HCT116 (cell line): ENCODE measurements at regions not wholly inside any gene's neighbourhood (a gene's known extent, or its start where the extent isn't known, plus 50 kb on each side); places are given as distances from the start of the nearest gene placed in this dataset.

ENCODE experiments used
- ATAC-seq: fragments of 200-7000 bp; cut with Tn5 transposase; 2 replicates; pipeline ENCODE4 v1.9.1; 2020; ENCODE audit warnings: mild to moderate bottlenecking, moderate library complexity
- BruUV-seq: library from RNA; stranded (reverse); fragments of 400-500 nt; replicated peaks from 2 replicates; lab custom pipeline; 2021; lab: Mats Ljungman, UMichigan
- CTCF ChIA-PET: fragments of 300-600 bp; sonication (Branson Sonifier 250); formaldehyde crosslinking; loops from one replicate; lab custom pipeline; 2021; ENCODE audit warnings: antibody characterized with exemption; lab: Charles Lee
- POLR2A ChIA-PET: fragments of 300-600, 350-600 bp; sonication (Branson Sonifier 250); formaldehyde crosslinking; loops from one replicate; lab custom pipeline; 2021; ENCODE audit warnings: antibody characterized with exemption; lab: Charles Lee
- RAD21 ChIA-PET, 2 experiments: fragments of 300-600 bp; sonication (Branson Sonifier 250); formaldehyde crosslinking; loops; one replicate each; lab custom pipeline; 2023; ENCODE audit warnings: low total read pairs in 2 of 2; ENCODE audit not compliant: uncharacterized antibody in 2 of 2, unreplicated experiment in 2 of 2, low non-redundant PET in 1 of 2; lab: Charles Lee
- DNase-seq: peaks from one replicate; pipeline ENCODE4 v3.0.0-alpha.2; 2010; ENCODE audit warnings: low read depth, low spot score
- H2AFZ ChIP-seq: fragments of 200-600 bp; shearing (Covaris generic), sonication (generic); 2 replicates; pipeline ENCODE4 v1.6.1; 2017; ENCODE audit warnings: low read depth, mixed run types, mixed read lengths, antibody characterized with exemption, low read length; ENCODE audit not compliant: poor library complexity, severe bottlenecking
- H3K27ac ChIP-seq: 2 replicates; pipeline ENCODE4 v1.5.1; 2012; ENCODE audit warnings: low read depth, low read length
- H3K27me3 ChIP-seq: fragments of 200-600 bp; sonication (generic); 2 replicates; pipeline ENCODE4 v1.6.1; 2016; ENCODE audit warnings: mixed run types, low read length, mixed read lengths; ENCODE audit not compliant: insufficient read depth
- H3K36me3 ChIP-seq, 2 experiments: fragments of 200-500 bp in 1 of 2; fragments of 200-600 bp in 1 of 2; sonication (Bioruptor generic) in 1 of 2; sonication (generic) in 1 of 2; 2 replicates each; pipeline versions ENCODE4 v1.5.1 to v1.6.1; 2014 to 2016; ENCODE audit warnings: low read length in 2 of 2, inconsistent platforms in 1 of 2, mixed read lengths in 1 of 2, mixed run types in 1 of 2; ENCODE audit not compliant: insufficient read depth in 2 of 2, control insufficient read depth in 1 of 2
- H3K4me1 ChIP-seq, 2 experiments: fragments of 200-600 bp in 1 of 2; sonication (generic) in 1 of 2; 2 replicates each; pipeline versions ENCODE4 v1.5.1 to v1.6.1; 2012 to 2017; ENCODE audit warnings: low read length in 2 of 2, inconsistent platforms in 1 of 2, mild to moderate bottlenecking in 1 of 2, mixed read lengths in 1 of 2, mixed run types in 1 of 2, moderate library complexity in 1 of 2; ENCODE audit not compliant: insufficient read depth in 2 of 2, control insufficient read depth in 1 of 2
- H3K4me2 ChIP-seq: fragments of 200-600 bp; sonication (generic); 2 replicates; pipeline ENCODE4 v1.6.1; 2017; ENCODE audit warnings: mixed run types, low read length, mixed read lengths
- H3K4me3 ChIP-seq, 2 experiments: fragments of 200-600 bp in 1 of 2; sonication (generic) in 1 of 2; replicated peaks in 1 of 2; 2 replicates each; pipeline ENCODE4 v1.5.1; 2011 to 2016; ENCODE audit warnings: low read length in 2 of 2, control low read depth in 1 of 2, low read depth in 1 of 2, mild to moderate bottlenecking in 1 of 2, mixed read lengths in 1 of 2, mixed run types in 1 of 2
- H3K79me2 ChIP-seq: fragments of 200-600 bp; sonication (generic); 2 replicates; pipeline ENCODE4 v1.6.1; 2017; ENCODE audit warnings: mild to moderate bottlenecking, mixed run types, low read length, moderate library complexity, mixed read lengths; ENCODE audit not compliant: insufficient read depth
- H3K9ac ChIP-seq: fragments of 200-600 bp; sonication (generic); 2 replicates; pipeline ENCODE4 v1.6.1; 2016; ENCODE audit warnings: low read length, mixed read lengths
- H3K9me2 ChIP-seq: fragments of 200-600 bp; sonication (generic), shearing (Covaris generic); 2 replicates; pipeline ENCODE4 v1.6.1; 2017; ENCODE audit warnings: mixed run types, mild to moderate bottlenecking, moderate library complexity; ENCODE audit not compliant: insufficient read depth
- H3K9me3 ChIP-seq, 2 experiments: fragments of 200-500 bp in 1 of 2; fragments of 200-600 bp in 1 of 2; sonication (Bioruptor generic) in 1 of 2; sonication (generic) in 1 of 2; 2 replicates each; pipeline ENCODE4 v1.6.1; 2014 to 2017; ENCODE audit warnings: low read length in 2 of 2, mixed read lengths in 2 of 2, inconsistent platforms in 1 of 2, low read depth in 1 of 2, mild to moderate bottlenecking in 1 of 2, mixed run types in 1 of 2, moderate library complexity in 1 of 2; ENCODE audit not compliant: control insufficient read depth in 1 of 2, insufficient read depth in 1 of 2
- H4K20me1 ChIP-seq: fragments of 200-600 bp; sonication (generic), shearing (Covaris generic); 2 replicates; pipeline ENCODE4 v1.6.1; 2017; ENCODE audit warnings: mixed run types, mild to moderate bottlenecking, moderate library complexity; ENCODE audit not compliant: insufficient read depth
- CBX3 ChIP-seq: IDR thresholded peaks from 2 replicates; pipeline ENCODE4 v1.6.1; 2012; ENCODE audit warnings: low read depth
- CEBPB ChIP-seq: IDR thresholded peaks from 2 replicates; pipeline ENCODE4 v1.6.1; 2012; ENCODE audit warnings: low read depth
- EGR1 ChIP-seq: IDR thresholded peaks from 2 replicates; pipeline ENCODE4 v1.6.1; 2012; ENCODE audit warnings: low read depth
- ELF1 ChIP-seq: IDR thresholded peaks from 2 replicates; pipeline ENCODE4 v1.6.1; 2012; ENCODE audit warnings: low read depth, borderline replicate concordance
- EZH2 ChIP-seq: fragments of 200-600 bp; sonication (generic); IDR thresholded peaks from 2 replicates; pipeline ENCODE4 v1.6.1; 2017; ENCODE audit warnings: antibody characterized with exemption, mixed run types
- EZH2phosphoT487 ChIP-seq: fragments of 200-600 bp; IDR thresholded peaks from 2 replicates; pipeline ENCODE4 v1.6.1; 2018; ENCODE audit warnings: antibody characterized with exemption, borderline replicate concordance
- FOSL1 ChIP-seq: IDR thresholded peaks from 2 replicates; pipeline ENCODE4 v1.6.1; 2012; ENCODE audit warnings: low read depth
- JUND ChIP-seq: IDR thresholded peaks from 2 replicates; pipeline ENCODE4 v1.6.1; 2012
- MAX ChIP-seq: IDR thresholded peaks from 2 replicates; pipeline ENCODE4 v1.6.1; 2012
- POLR2A ChIP-seq: IDR thresholded peaks from 2 replicates; pipeline ENCODE4 v1.7.0; 2011; ENCODE audit warnings: borderline replicate concordance; ENCODE audit not compliant: insufficient read depth, insufficient read length; ENCODE audit errors: extremely low read depth
- POLR2AphosphoS5 ChIP-seq: IDR thresholded peaks from 2 replicates; pipeline ENCODE4 v1.6.1; 2011; ENCODE audit warnings: mild to moderate bottlenecking, low read depth, low read length, moderate library complexity
- RAD21 ChIP-seq: IDR thresholded peaks from 2 replicates; pipeline ENCODE4 v1.6.1; 2012; ENCODE audit warnings: low read depth, mild to moderate bottlenecking
- SP1 ChIP-seq: IDR thresholded peaks from 2 replicates; pipeline ENCODE4 v1.6.1; 2012; ENCODE audit warnings: low read depth
- SRF ChIP-seq: IDR thresholded peaks from 2 replicates; pipeline ENCODE4 v1.6.1; 2012; ENCODE audit warnings: low read depth
- TCF7L2 ChIP-seq: IDR thresholded peaks from 2 replicates; pipeline ENCODE4 v1.7.0; 2011; ENCODE audit warnings: borderline replicate concordance, inconsistent platforms; ENCODE audit not compliant: insufficient read depth, insufficient read length; ENCODE audit errors: extremely low read depth
- ZBTB33 ChIP-seq: IDR thresholded peaks from 2 replicates; pipeline ENCODE4 v1.6.1; 2011; ENCODE audit warnings: mild to moderate bottlenecking, low read length, moderate library complexity; ENCODE audit not compliant: insufficient replicate concordance; ENCODE audit errors: extremely low read depth
- ZFX ChIP-seq: fragments of 450-650 bp; IDR thresholded peaks from 2 replicates; pipeline ENCODE4 v1.6.1; 2017
- ZNF274 ChIP-seq: fragments of 200-500 bp; sonication (Bioruptor generic); IDR thresholded peaks from 2 replicates; pipeline ENCODE4 v1.6.1; 2014; ENCODE audit warnings: mild to moderate bottlenecking, low read depth, low read length, inconsistent platforms
- intact Hi-C: fragments of 100-400 bp; cut with micrococcal nuclease; formaldehyde crosslinking; loops from 2 replicates; pipeline ENCODE4 v1.10.0; 2022
- TF ChIP-seq, protein P1 (sequence below), 3 experiments: fragments of 200-600 bp in 1 of 3; sonication (generic) in 1 of 3; IDR thresholded peaks in 2 of 3; conservative IDR thresholded peaks in 1 of 3; 2 replicates each; pipeline ENCODE4 v1.5.1; 2012 to 2017; ENCODE audit warnings: low read depth in 2 of 3, low read length in 2 of 3, antibody characterized with exemption in 1 of 3, borderline replicate concordance in 1 of 3, control low read depth in 1 of 3, mild to moderate bottlenecking in 1 of 3, mixed read lengths in 1 of 3, mixed run types in 1 of 3, moderate library complexity in 1 of 3; ENCODE audit not compliant: insufficient read depth in 1 of 3
- TF ChIP-seq, protein P2 (sequence below): IDR thresholded peaks from 2 replicates; pipeline ENCODE4 v1.6.1; 2012

- Histone ChIP-seq H3K36me3 (no peaks in the 10 kb centered on the region), H2AFZ (no peak overlapping the region), H3K27ac (no peak overlapping the region), H3K79me2 (no peaks in the 10 kb centered on the region), H3K4me2 (no peak overlapping the region), H3K9me3 (no peaks in the 10 kb centered on the region), H3K27me3 (peaks cover 35% of the 10 kb centered on the region), H3K9me2 (no peaks in the 10 kb centered on the region), H3K9ac (no peak overlapping the region), H4K20me1 (no peaks in the 10 kb centered on the region), H3K4me3 (no peak overlapping the region), H3K4me1 (no peaks in the 10 kb centered on the region)
- no peak for TF ChIP-seq POLR2A
- no peak for TF ChIP-seq FOSL1
- no peak for TF ChIP-seq RAD21
- no peak for TF ChIP-seq SRF
- no peak for TF ChIP-seq SP1
- no peak for TF ChIP-seq ZFX
- TF ChIP-seq, protein P1, sequence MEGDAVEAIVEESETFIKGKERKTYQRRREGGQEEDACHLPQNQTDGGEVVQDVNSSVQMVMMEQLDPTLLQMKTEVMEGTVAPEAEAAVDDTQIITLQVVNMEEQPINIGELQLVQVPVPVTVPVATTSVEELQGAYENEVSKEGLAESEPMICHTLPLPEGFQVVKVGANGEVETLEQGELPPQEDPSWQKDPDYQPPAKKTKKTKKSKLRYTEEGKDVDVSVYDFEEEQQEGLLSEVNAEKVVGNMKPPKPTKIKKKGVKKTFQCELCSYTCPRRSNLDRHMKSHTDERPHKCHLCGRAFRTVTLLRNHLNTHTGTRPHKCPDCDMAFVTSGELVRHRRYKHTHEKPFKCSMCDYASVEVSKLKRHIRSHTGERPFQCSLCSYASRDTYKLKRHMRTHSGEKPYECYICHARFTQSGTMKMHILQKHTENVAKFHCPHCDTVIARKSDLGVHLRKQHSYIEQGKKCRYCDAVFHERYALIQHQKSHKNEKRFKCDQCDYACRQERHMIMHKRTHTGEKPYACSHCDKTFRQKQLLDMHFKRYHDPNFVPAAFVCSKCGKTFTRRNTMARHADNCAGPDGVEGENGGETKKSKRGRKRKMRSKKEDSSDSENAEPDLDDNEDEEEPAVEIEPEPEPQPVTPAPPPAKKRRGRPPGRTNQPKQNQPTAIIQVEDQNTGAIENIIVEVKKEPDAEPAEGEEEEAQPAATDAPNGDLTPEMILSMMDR (IDR thresholded peaks at IDR 0.05 in 2 of 3, conservative IDR thresholded peaks at IDR 0.05 in 1 of 3; ENCODE audit: borderline replicate concordance in 1 of 3, insufficient read depth in 1 of 3, low read depth in 2 of 3, low read length in 2 of 3), result no peak
- no peak for TF ChIP-seq ZNF274
- no peak for TF ChIP-seq CEBPB
- TF ChIP-seq JUND, result no peak
- TF ChIP-seq CBX3, result no peak
- TF ChIP-seq EZH2, result no peak
- TF ChIP-seq MAX, result no peak
- no peak for TF ChIP-seq TCF7L2
- TF ChIP-seq, protein P2, sequence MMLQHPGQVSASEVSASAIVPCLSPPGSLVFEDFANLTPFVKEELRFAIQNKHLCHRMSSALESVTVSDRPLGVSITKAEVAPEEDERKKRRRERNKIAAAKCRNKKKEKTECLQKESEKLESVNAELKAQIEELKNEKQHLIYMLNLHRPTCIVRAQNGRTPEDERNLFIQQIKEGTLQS, result no peak
- TF ChIP-seq ELF1, result no peak
- TF ChIP-seq EGR1, result no peak
- no peak for TF ChIP-seq ZBTB33
- TF ChIP-seq EZH2phosphoT487, result no peak
- no peak for TF ChIP-seq POLR2AphosphoS5
- intact Hi-C loops, result no loop called here
- ATAC-seq, result no peak
- RAD21 ChIA-PET, result no interaction called here
- DNase-seq, result no peak
- POLR2A ChIA-PET, result no interaction called here
- CTCF ChIA-PET, result no interaction called here
- no TSS peak for BruUV-seq
These were observed 521.5 kb upstream of the RAB6C start for GRCh38 chr2:129458006-129458405.
